GM19463 (cell line): ENCODE measurements at regions not wholly inside any gene's neighbourhood (a gene's known extent, or its start where the extent isn't known, plus 50 kb on each side); places are given as distances from the start of the nearest gene placed in this dataset.
A peak's percentile ranks its signal among the peaks of the same experiment; 100 is the strongest.
"Not testable (repeated sequence)": the region's sequence is repeated elsewhere in the genome, so short reads cannot be mapped to it uniquely, and the experiment has no call there.

Source experiments
- ATAC-seq: cut with Tn5 transposase; IDR thresholded peaks from one replicate; pipeline ENCODE4 v1.9.1; 2021; ENCODE audit warnings: mild to moderate bottlenecking, moderate library complexity; ENCODE audit not compliant: unreplicated experiment

DNA sequence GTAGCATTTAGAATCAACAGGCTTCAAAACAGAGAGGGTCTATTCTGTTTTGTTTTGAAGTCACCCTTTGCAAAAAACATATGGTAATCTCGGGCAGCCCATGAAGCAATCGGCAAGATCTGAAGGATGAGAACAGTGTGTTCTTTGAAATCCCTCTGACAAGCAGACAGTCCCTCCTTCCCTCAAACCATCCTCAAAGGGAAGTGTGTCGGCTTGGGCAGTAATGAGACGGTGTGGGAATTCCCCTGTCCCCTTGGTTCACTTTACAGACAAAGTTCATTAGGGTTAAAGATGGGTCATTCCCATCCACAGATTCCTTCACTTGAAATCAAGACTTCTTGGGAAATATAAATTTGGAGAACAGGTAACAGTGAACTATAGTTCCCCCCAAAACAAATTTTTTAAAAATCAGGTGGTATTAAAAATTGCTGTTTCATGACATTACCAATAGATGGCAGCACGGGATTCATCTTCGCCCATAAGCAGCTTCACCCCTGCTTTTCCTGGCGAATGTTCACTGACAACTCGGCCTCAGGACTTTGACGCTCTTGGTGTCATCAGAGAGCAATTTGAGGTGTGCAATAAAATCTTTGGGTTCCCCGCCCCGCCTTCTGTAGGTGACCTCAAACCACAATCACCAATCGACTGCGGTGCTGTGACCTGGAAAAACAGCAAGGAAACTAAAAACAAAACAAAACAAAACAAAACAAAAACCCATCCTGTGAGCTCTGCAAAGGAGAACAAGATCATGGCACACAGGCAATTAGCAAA, 159.3 kb upstream of the TNFAIP3 start:
- peak; percentile 40 for ATAC-seq

DNA sequence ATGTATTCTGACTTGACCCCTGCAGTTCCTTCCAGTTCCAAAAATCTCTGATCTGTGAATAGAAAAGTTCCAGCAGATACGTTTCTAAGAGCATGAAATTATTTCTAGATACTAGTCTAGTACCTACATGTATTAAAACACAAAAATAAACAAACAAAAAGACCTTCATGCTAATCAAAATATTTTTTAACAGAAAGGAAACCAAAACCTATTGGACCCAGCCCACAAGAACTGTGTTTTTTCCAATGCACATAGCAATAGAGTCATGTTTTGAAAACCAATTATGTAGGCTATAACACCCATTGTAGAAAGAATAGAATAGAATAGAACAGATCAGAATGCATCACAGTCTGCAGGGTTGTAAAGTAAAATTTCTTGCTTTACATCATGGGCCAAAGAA, 158.6 kb upstream of the TNFAIP3 start:
- ATAC-seq, result no peak

DNA sequence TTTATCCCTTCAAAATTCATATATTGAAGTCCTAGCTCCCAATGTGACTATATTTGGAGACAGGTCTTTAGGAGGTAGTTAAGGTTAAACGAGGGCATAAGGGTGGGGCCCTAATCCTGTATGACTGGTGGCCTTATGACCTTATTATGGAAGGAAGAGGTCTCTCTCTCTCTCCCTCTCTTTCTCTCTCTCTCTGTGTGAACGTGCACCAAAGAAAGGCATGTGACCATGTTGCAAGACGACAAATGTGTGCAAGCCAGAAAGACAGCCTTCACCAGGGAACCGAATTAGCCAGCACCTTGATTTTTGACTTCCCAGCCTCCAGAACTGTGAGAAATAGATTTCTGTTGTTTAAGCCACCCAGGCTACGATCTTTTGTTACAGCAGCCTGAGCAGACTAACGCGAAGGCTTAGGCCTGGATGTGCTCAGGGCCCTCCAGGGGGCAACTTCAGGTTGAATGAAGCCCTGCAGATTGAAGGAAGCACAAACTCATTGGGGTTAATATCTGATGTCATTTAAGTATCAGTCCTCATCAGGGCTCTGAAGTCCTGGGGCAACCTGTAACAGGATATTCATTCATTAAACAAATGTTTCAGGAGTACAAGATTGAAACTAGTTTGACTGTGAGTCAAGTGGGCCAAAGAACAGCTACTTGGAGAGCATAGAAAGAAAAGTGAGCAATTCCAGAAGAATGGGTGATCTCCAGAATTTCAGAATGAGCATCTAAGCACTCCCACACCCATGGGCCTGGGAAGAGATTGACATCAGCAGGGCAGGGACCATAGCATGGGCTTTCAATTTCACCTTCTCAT, 157.4 kb upstream of the TNFAIP3 start:
- no peak for ATAC-seq

DNA sequence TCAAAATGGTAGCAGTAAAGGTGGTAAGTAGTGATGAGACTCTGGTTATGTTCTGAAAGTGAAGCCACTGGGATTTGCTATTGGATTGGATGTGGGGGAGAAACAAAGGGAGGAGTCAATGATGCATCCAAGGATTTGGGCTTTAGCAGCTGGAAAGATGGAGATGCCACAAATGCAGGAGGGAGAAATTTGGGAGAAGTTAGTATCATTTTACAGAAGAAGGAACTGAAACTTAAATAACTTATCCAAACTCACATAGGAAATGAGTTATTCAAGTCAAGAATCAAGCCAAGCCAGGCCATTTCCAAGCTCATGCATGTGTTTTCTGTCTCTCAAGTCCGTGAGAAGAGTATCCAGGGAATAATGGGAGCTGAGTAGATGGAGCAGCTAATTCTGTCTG, 155.1 kb upstream of the TNFAIP3 start:
- ATAC-seq, result no peak

DNA sequence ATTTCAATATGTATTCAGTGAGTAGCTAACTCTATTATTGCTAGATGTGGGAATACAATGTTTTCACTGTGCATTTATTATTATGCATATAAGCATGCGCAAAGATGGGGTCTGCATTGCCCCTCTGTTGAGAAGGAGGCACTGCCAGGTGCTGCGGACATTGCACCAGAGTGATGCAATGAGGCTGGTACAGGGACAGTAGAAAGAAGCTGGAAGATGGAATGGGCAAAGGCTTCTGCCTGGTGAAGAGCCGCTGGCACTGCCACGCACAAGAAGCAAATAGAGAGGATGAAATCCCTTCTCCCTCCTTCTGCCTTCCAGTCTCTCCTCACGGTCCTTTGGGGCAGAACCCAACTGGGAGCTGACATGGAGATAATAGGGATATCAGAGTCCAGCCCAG, 154.5 kb upstream of the TNFAIP3 start:
- ATAC-seq, result no peak

DNA sequence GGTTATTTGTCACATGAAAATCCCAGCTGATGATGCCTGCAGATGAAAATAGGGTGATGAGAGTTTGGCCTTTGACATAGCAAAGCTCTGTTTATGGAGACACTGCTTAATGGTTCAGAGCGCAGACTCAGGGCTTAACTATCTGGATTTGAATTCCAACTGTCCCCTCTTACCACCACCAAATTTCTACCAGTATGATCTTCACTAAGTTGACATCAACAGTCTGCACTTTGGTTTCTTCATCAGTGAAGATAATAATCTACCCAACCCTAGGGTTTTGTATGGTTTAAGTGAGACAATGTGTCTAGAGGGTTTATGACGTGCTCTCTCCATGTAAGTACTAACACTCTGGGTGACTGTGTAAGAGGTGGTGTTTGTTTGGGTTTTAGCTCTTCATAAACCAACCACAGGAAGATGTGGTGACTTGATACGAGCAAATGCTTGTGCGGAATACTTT, 151.4 kb upstream of the TNFAIP3 start:
- no peak for ATAC-seq

DNA sequence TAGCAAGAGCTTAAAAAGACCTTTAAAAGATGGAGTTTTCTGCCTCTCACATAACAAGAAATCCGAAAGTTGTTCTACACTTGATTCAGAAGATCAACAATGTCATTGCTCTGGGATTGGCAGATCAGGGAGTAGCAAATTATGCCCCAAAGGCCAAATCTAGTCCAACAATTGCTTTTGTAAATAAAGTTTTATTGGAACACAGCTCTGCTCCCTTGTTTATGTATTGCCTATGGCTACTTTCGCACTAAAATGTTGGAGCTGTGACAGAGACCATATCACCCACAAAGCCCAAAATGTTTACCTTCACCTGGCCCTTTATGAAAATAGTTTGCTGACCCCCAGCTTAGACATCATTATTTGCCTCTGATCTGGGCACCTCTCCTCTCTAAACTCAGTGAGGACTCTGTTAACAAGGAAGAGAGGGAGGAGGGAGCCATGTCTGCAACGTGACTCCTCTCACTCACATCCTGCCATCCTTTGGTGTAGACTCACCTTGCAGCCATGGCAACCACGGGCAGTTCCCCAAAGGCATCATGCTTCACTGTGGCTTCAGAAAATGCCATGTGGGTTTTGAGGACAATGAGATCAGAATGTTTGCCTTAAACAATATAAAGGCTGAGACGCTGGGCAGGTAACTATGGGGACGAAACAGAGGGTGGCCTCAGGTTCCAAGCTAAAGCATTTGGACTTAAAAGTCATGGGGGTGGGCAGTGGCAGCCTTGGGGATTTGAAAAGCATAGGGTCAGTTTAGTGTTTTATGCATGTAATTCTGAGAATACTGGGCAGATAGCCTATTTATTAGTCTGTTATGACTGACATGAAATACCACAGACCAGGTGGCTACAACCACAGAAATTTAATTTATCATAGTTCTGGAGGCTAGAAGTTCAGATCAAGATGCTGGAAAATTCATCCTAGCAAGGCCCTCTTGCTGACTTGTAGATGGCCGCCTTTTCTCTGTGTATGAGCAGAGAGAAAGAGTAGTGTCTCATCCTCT, 149.7 kb upstream of the TNFAIP3 start:
- no peak for ATAC-seq

DNA sequence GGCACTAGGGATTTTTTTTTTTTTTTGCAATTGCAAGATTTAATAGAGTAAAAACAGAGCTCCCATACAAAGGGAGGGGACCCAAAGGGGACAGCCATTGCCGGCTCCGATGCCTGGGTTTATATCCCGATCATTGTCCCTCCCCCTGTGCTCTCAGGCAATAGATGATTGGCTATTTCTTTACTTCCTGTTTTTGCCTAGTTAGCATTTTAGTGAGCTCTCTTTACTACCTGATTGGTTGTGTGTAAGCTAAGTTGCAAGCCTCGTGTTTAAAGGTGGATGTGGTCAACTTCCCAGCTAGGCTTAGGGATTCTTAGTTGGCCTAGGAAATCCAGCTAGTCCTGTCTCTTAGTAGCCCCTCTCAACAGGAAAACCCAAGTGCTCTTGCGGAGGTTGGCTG, 148.2 kb upstream of the TNFAIP3 start:
- not testable (repeated sequence) for ATAC-seq

DNA sequence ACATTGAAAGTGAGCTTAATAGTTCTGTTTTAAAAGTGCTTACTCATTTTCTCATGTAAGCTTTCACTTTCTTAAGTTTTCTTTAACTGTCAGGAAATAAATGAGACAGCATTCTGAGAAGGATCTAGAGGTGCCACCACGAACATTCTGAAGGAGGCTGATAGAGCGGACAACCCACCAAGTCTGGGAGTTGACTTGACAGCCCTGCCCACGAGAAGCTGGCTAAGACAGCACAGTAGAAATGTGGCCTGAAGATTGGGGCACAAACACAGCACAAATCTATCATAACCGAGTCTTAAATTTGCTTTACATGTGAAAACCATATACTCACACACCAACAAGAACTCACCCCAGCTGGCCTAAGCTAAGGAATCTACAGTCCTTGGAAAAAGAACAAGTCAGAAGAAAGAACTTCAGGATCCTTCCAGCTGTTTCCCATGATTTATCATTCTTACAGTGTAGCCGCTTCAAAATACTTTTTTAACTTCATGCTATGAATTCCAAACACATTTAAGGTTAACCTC, 144.2 kb upstream of the TNFAIP3 start:
- ATAC-seq, result no peak

DNA sequence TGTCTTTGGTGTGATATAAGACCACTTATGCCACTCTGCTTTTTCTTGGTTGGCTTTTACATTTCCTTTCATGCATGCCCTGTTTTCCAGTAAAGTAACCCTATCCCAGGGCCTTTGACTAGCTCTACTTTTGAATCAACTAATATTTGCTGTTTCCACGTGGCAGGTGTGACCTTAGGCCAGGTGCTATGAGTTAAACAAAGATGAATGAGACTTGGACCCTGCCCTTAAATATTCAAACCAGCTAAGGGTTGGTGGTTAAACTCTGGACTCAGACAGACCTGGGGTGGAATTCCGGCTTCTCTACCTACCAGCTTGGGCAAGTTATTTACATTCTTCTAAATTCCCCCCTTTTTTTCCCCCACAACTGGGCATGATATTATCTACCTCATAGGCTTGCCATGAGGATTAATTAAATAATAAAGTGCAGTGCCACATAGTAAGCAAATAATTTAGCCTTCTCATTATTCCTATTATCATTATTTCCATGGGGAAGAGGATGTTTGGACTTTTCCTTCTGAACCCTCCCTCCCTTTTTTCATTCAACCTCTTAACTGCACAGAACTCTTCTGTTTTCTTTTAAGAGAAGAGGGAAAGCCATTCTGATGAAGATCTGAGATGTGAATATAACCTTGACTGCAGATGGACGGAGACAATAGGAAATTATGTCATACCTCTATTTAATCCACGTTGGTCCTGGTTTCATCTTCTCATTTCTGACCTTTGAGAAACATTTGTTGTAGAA, 143.6 kb upstream of the TNFAIP3 start:
- no peak for ATAC-seq

DNA sequence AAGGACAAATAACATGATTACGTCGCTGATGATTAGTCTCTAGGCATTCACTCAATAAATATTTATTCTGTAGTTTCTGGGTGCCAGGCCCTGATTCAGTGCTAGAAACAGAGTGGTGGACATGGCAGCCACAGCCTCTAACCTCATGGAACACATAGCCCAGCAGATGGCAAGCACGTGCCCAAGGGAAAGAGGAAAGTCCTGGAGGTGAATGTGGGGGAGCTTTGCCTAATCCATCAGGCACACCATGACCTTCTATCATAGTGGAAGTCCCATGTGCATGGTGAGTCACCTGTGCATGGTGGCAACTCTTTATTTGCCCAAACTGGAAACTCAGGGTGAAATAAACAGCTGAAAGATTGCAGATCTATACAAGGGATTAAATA, 143.0 kb upstream of the TNFAIP3 start:
- ATAC-seq, result no peak

DNA sequence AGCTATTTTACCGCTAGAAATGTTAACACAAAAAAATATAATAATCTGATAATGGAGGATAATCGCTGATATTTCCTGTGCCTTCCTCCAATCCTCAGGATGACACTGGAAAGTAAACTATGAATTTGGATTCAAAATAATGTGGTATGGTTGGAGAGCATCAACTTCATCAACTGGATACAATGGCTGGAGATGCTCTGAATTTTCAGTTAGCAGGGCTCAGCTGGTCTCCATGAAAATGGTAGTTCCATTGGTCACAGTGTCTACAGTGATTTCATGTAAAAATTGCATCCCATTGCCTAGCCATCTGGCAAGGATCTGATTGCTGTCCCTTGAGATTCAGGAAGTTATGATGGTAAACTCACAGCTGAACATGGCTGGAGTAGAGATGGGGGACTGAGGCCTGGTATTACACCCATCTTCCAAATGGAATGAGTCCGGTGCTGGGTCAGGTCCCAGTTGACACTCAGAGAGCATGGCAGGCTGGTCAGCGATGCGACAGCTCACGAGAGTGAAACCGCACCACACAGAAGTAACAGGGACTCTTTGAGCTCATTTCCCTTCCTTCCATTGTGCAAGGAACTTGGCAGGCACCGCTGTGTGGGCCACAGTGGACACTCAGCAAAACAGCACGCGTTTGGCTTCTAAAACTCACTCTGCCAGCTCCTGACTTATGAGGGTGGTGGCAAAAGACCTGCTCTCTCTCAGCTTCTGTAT, 142.4 kb upstream of the TNFAIP3 start:
- no peak for ATAC-seq

DNA sequence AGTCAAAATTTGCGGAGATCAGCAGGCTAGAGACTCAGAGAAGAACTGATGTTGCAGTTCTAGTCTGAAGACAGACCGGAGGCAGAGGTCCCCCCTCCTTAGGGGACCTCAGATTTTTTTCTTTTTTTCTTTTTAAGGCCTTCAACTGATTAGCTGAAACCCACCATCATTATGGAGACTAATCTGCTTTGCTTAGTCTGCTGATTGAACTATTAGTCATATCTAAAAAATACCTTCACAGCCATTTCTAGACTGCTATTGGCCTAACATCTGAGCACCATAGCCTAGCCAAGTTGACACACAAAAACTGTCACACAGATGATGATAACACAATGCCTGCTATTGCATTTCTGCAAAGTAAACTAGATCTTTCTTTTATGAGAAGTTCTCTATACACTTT, 141.1 kb upstream of the TNFAIP3 start:
- ATAC-seq, result no peak

DNA sequence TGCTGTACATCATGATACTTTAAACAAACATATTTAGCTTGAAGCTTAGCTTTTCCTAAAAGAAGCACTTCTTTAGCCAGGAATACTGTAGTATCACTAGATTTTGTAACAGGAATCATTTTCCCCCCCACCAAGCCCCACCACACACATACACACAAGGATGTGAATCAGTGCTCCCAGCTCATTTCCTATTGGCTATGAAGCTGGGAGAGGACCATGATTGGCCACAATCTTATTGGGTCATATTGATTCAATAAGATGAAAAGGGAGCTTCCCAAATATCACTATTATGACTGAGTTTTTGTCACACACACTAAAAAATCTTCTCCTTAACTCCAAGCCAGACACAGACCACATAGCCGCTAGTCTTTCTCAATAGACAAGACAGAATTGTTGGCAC, 140.5 kb upstream of the TNFAIP3 start:
- ATAC-seq, result no peak

DNA sequence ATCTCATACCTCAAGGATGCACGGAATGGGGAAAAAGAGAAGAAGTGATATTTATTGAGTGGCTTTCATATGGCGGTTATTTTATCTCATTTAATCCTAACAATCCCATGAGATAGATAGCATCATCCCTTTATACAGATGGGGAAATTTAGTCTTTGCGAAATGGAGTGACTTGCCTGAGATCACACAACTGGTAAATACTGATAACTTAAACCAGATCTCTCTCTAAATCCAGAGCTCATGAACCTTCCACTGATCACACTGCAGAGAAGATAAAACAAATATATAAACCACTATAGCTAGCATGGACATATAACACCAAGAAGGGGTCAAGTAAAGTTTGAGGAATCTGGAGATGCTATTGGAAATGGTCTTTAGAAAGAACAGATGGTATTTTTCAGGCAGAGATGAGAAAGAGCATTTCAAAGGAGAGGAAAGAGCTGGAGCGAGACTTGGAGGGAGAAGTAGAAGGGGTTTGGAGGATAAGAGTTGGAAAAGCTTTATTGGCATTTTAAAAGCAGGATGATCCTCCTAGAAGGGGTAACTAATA, 139.8 kb upstream of the TNFAIP3 start:
- no peak for ATAC-seq

DNA sequence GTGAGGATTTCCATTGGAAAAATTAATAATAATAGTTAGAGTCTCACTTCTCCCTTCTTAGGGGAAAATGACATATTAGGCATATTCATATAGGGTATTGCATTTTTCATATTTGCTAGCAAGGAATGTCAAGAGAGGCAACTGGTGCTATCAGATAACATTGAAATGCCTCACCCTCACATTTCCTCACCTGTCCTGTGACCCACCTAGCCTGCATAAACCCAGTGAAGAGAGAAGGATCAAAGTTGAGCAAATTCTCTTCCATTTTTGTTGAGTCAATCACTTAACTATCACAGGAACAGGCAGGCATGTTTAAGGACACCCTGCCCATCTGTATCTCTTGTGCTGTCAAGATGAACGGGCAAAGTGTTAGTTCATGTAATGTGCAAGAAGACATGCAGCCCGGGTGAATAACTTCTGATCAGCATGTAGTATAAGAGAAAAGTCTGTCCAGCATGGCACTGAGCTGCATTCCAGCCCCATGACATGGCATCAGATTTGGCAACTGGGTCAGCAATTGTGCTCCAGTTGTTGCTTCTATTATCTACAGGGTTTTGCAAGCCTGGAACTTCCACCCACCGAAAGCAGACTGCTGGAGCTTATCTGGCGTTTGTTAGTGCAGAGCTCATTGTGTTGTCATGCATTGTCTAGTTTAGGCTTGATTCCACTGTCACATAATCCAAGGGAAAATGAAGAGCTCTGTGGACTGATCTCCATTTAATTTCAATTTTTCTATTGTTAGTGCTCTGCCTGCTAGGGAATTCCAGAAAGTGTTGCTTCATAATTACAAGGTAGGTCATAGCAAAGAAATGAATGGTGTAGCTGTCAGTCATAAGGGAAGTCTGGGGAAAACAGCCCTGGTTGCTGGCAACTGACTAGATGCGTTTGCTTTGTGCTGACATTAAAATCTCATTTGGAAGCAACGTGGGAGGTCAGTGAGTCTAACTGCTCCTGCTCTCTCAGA, 138.4 kb upstream of the TNFAIP3 start:
- no peak for ATAC-seq

DNA sequence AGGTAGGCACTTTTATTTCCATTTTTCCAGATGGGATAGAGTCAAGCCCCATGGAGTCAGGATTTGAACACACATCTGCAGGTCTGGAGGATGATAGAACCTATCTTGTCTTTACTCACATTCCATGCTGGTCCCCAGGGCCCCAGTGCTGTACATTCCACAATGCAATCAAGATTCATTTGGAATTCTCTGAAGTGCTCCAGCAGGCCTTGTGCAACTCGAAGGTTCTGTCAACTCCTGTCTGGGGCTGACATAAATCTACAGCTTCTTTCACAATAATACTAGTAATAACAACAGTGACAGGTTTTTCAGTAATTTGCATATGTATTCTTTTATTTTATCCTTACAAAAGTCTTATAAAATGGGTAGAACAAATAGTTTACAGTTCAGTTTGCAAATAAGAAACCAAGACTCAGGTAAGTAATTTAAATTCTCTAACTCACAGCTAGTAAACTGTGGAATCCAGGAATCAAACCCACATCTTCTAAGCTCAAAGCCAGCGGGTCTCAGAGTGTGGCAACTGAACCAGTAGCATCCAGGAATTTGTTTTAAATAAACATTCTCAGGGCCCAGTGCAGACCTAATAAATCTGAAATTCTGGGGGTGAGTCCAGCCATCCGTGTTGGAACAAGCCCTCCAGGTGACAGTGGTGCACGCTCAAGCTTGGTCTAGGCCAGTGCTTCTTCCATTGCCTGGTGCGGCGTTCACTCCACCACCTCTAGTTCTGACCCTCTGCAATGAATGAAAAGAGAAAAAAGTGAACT, 137.0 kb upstream of the TNFAIP3 start:
- no peak for ATAC-seq
